Uterus (tissue), 2 donors: ENCODE measurements at regions not wholly inside any gene's neighbourhood (a gene's known extent, or its start where the extent isn't known, plus 50 kb on each side); places are given as distances from the start of the nearest gene placed in this dataset.

Experiments used
- CTCF ChIP-seq, 4 experiments: fragments of 200-600 bp in 2 of 4; fragments of 450-650 bp in 2 of 4; sonication (generic) in 2 of 4; IDR thresholded peaks; one replicate each; pipeline ENCODE4 v1.5.1; 2016 to 2019; ENCODE audit warnings: antibody characterized with exemption in 4 of 4, mild to moderate bottlenecking in 2 of 4, moderate library complexity in 1 of 4
- POLR2A ChIP-seq, 2 donors: fragments of 450-650 bp; IDR thresholded peaks; one replicate each; pipeline ENCODE4 v1.6.1; 2016; ENCODE audit warnings: antibody characterized with exemption in 2 of 2, mild to moderate bottlenecking in 1 of 2, moderate library complexity in 1 of 2

DNA sequence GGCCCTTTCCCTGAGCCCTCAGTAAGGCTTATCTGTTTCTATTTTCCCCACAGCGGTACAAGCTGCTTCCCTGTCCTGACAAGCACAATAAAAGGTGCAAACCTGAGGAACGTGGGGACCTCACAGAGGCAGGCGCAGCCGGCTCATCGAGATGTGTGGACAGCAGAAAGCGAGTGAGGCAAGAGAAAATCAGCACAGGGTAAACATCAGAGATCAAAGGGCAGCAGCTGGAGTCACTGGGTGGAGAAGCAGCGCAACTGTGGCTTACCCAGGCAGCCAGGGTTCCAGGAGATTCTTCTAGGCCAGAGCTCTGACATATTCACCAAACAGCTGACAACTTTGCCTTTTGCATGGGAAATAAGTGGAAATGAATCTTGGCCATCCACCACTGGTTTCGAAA lies 212.6 kb downstream of the WDR11 start:
- no peak for TF ChIP-seq CTCF (IDR thresholded peaks at IDR 0.05)
- TF ChIP-seq POLR2A (IDR thresholded peaks at IDR 0.05): no peak
